ENCODE measurements at regions not wholly inside any gene's neighbourhood (a gene's known extent, or its start where the extent isn't known, plus 50 kb on each side); places are given as distances from the start of the nearest gene placed in this dataset.

DNA sequence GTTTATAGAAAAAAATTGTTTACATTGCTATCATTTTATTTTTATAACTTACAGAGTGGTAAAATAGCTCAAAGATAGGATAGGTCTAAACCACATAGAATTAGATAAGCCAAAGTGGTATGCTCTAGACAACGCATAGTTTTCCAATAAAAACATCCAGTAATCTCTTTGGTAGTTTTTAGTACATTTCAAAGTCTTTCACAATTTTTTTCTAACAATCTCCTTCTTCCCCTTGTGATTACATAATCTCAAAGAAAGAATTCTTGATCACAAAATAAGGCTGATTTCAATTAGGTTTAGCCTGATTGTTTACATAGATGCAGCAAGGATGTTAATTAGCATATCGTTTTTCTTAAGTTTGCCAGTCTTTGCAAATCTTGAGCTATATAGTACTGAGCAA, 460.0 kb downstream of the FUT8 start:
- TF ChIP-seq POLR2A (IDR thresholded peaks at IDR 0.05) = no peak
- TF ChIP-seq, protein P1, sequence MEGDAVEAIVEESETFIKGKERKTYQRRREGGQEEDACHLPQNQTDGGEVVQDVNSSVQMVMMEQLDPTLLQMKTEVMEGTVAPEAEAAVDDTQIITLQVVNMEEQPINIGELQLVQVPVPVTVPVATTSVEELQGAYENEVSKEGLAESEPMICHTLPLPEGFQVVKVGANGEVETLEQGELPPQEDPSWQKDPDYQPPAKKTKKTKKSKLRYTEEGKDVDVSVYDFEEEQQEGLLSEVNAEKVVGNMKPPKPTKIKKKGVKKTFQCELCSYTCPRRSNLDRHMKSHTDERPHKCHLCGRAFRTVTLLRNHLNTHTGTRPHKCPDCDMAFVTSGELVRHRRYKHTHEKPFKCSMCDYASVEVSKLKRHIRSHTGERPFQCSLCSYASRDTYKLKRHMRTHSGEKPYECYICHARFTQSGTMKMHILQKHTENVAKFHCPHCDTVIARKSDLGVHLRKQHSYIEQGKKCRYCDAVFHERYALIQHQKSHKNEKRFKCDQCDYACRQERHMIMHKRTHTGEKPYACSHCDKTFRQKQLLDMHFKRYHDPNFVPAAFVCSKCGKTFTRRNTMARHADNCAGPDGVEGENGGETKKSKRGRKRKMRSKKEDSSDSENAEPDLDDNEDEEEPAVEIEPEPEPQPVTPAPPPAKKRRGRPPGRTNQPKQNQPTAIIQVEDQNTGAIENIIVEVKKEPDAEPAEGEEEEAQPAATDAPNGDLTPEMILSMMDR (IDR thresholded peaks at IDR 0.05) = no peak

All from Peyer's patch (tissue), 4 donors.